Suppressor macrophage treated with lipopolysaccharide for 1 hour (primary cell): ENCODE measurements at regions not wholly inside any gene's neighbourhood (a gene's known extent, or its start where the extent isn't known, plus 50 kb on each side); places are given as distances from the start of the nearest gene placed in this dataset.

ENCODE experiments used
- DNase-seq, 3 donors: peaks; one replicate each; pipeline ENCODE4 v3.0.0-alpha.2; 2020 to 2022

- DNase-seq, result no peak
These were observed 99.4 kb upstream of the DIO3 start for GRCh38 chr14:101461891-101462290.

GRCh38 chr14:101462726-101463565 is 98.3 kb upstream of the DIO3 start:
- no peak for DNase-seq

GRCh38 chr14:101463566-101464171 is 97.6 kb upstream of the DIO3 start:
- no peak for DNase-seq

- DNase-seq, result no peak
These were observed 96.8 kb upstream of the DIO3 start for GRCh38 chr14:101464310-101464983.

- no peak for DNase-seq
These were observed 96.1 kb upstream of the DIO3 start for GRCh38 chr14:101464984-101465794.

GRCh38 chr14:101465795-101466448 is 95.4 kb upstream of the DIO3 start:
- DNase-seq, result no peak

GRCh38 chr14:101466456-101467180 is 94.7 kb upstream of the DIO3 start:
- DNase-seq, result no peak

GRCh38 chr14:101467181-101467926 is 93.9 kb upstream of the DIO3 start:
- no peak for DNase-seq

- DNase-seq, result no peak
These were observed 91.7 kb upstream of the DIO3 start for GRCh38 chr14:101469382-101470247.

- no peak for DNase-seq
These were observed 91.0 kb upstream of the DIO3 start for GRCh38 chr14:101470266-101470665.

GRCh38 chr14:101471723-101472517 is 89.4 kb upstream of the DIO3 start:
- DNase-seq, result no peak

- DNase-seq, result no peak
These were observed 88.8 kb upstream of the DIO3 start for GRCh38 chr14:101472518-101472849.

GRCh38 chr14:101473045-101473729 is 88.1 kb upstream of the DIO3 start:
- no peak for DNase-seq

- no peak for DNase-seq
These were observed 87.3 kb upstream of the DIO3 start for GRCh38 chr14:101473795-101474562.

GRCh38 chr14:101474563-101475455 is 86.5 kb upstream of the DIO3 start:
- DNase-seq, result no peak

- DNase-seq, result peak; percentile 45 to 73 (median 56)
These were observed 85.6 kb upstream of the DIO3 start for GRCh38 chr14:101475456-101476257.
